ENCODE measurements at regions not wholly inside any gene's neighbourhood (a gene's known extent, or its start where the extent isn't known, plus 50 kb on each side); places are given as distances from the start of the nearest gene placed in this dataset.
"Not testable (repeated sequence)": the region's sequence is repeated elsewhere in the genome, so short reads cannot be mapped to it uniquely, and the experiment has no call there.

- DNase-seq (ENCODE audit: low spot score) = no peak
Observed at GRCh38 chr10:133020193-133020817, 67.4 kb upstream of the ADGRA1 start.

- DNase-seq (ENCODE audit: low spot score) = no peak
Observed at GRCh38 chr10:133019651-133020050, 68.1 kb upstream of the ADGRA1 start.

GRCh38 chr10:133019191-133019590 is 68.5 kb upstream of the ADGRA1 start:
- DNase-seq (ENCODE audit: low spot score) = no peak

DNA sequence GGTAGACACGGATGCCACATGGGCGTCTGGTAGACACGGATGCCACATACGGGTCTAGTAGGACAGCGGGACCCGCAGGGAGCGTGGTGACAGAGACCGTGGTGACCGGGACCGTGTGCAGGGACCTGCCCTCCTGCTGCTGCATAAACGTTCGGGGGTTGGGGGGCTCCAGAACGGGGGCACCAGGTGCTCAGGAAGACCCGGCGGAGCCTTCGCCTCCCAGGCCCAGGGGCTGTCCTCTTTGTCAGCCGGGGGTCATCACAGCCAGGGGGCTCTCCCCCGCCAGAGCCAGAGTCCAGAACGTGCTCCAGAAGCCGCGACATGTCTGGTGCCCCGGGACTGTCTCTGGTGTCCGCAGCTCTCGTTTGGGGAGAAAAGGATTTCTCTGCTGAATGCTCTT is 69.2 kb upstream of the ADGRA1 start:
- no peak for DNase-seq (ENCODE audit: low spot score)

DNA sequence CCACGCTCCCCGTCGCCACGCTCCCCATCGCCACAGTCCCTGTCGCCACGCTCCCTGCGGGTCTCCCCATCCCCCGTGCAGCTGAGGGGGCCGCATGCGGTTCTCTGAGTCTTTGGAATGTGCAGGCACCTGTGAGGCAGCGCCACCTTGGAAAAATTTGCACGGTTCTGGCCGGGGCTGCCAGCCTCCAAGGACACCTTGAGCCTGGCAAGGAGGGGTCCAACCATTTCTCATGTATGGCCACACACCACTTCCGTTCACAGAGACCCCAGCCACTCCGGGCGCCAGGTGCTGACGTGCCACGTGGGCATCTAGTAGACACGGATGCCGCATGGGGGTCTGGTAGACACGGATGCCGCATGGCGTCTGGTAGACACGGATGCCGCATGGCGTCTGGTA is 70.5 kb upstream of the ADGRA1 start:
- no peak for DNase-seq (ENCODE audit: low spot score)

DNA sequence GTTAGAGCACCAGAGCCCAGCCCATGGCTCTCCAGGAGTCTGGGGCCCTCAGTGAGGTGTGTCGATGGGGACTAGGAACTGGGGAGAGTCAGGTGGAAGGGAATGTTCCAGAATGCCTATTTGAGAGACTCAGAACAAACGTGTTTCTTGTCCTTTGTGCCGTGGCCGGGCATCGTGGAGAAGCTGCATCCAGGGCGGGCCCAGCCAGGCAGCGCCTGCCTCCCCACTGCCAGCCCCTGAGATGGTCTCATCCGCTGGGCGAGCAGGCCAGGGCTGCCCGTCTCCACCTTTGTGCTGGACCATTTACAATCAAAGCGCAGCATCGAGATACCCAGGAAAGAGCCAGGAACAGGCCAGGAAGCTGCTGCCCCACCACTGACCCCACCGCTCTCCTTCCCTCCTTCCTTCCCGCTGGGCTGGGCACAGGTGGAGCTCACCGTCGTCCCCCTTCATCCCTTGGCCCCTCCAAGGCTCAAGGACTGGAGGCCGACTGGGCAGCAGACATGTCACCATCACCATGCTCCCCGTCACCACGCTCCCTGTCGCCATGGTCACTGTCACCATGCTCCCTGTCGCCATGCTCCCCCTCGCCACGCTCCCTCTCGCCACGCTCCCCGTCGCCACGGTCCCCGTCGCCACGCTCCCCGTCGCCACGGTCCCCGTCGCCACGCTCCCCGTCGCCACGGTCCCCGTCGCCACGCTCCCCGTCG is 71.1 kb upstream of the ADGRA1 start:
- DNase-seq (ENCODE audit: low spot score) = no peak

DNA sequence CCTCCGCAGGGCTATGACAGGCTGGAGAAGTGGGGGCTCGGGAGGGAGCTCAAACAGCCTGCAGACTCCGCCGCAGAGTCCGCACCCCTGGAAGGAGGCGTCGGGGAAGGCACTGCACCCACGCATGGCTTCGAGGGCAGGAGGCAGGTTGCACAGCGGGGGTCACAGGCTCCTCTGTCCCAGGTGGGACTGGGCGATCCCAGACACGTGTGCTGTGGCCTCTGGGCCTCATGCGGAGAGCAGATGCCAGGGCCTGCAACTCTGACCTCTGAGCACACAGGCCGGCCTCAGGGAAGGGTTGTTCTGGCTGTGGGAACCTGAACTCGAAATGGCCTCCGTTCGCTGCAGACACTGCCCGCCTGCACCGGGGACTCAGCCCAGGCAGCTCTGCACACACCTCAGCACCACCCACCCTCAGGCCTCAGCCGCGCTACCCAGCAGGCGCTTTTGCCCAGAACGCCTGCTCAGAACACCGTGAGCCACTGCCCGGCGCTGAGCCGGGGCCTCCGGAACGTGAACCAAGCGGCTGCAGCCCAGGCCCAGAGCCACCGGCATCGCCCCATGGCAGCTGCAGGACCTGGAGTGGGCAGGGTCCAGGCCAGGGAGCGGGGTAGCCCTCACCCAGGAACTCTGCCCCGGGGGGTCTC is 71.8 kb upstream of the ADGRA1 start:
- no peak for DNase-seq (ENCODE audit: low spot score)

GRCh38 chr10:133015321-133015720 is 72.4 kb upstream of the ADGRA1 start:
- DNase-seq (ENCODE audit: low spot score) = no peak

- no peak for DNase-seq (ENCODE audit: low spot score)
Observed at GRCh38 chr10:133014416-133015210, 72.2 kb upstream of the CFAP46 start.

DNA sequence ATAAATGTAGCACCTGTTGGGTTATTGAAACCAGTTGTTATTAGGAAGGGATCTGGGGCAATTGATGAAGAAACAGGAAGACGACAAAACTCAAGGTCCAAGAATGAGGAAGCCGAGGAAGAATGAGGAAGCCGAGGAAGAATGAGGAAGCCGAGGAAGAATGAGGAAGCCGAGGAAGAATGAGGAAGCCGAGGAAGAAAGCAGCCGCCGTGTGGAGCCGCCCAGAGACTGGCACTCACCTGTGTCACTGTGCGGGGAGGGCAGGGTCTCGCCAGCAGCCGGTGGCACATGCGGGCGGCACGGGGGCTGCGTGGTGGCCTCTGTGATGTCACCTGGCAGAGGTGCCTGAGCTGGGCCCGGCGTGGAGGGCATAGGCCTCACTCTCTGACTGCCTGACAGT is 71.1 kb upstream of the CFAP46 start:
- DNase-seq (ENCODE audit: low spot score) = no peak

DNA sequence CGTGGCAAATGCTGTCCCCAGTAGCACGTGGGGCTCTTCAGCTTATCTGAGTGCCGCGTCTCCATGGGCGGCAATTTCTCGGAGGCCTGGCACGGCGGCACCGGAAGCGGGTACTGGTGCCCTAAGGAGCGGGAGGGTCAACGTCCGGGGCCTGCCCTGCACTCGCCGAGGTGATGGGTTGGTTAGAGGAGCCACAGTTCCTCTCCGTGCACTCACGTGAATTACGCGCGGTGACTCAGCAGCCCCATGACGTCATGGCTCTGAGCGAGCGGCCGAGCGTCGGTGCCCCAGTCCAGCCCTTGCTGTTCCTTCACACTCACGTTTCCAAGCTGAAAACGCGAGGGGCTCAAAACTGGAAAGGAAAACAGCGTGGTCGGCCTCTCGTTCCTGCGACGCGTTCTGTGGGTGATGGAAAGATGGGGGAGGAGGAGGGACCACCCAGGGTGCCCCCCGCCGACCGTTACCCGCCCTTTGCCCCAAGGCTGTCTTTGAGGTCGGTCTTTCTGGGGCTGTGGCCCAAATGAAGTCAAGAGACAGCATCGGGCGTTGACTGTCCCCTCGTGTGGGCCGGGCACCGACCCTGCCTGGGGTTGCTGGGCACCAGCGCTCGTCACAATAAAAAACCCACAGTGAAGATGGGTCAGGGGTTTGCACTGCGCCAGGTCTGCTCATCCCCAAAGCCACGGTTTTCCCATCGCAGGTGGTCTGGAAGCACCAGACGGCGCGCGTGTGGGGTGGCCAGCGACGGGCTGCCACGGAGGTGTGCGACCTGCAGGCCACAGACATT is 70.4 kb upstream of the CFAP46 start:
- DNase-seq (ENCODE audit: low spot score) = no peak

DNA sequence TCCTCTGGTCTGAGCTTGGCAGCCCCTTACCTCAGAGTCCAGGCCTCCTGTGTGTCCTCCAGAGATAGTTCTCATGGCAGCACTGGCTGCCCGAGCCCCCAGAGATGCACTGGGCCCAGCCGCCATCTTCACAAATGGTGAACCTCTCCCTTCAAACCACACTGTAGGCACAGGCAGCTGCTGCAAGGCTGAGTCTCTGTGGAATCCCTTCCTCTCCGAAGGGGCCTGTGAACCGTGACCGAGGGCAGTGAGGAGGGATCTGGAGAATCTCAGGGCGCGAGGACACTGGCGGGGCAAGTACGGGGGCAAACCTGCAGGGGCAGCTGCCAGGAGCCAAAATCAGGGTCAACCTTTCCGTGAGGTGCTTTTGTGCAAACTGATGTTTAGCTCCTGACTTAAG is 69.5 kb upstream of the CFAP46 start:
- DNase-seq (ENCODE audit: low spot score) = no peak

DNA sequence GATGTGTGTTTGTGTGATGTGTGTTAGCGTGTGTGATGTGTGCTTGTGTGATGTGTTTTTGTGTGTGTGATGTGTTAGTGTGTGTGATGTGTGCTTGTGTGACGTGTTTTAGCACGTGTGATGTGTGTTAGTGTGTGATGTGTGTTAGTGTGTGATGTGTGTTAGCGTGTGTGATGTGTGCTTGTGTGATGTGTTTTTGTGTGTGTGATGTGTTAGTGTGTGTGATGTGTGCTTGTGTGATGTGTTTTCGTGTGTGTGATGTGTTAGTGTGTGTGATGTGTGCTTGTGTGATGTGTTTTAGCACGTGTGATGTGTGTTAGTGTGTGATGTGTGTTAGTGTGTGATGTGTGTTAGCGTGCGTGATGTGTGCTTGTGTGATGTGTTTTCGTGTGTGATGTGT is 69.0 kb upstream of the CFAP46 start:
- DNase-seq (ENCODE audit: low spot score) = not testable (repeated sequence)

DNA sequence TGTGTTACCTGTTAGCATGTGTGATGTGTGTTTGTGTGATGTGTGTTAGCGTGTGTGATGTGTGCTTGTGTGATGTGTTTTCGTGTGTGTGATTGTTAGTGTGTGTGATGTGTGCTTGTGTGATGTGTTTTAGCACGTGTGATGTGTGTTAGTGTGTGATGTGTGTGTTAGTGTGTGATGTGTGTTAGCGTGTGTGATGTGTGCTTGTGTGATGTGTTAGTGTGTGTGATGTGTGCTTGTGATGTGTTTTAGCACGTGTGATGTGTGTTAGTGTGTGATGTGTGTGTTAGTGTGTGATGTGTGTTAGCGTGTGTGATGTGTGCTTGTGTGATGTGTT is 68.4 kb upstream of the CFAP46 start:
- DNase-seq (ENCODE audit: low spot score) = not testable (repeated sequence)

GRCh38 chr10:133010095-133010842 is 67.9 kb upstream of the CFAP46 start:
- DNase-seq (ENCODE audit: low spot score) = no peak

DNA sequence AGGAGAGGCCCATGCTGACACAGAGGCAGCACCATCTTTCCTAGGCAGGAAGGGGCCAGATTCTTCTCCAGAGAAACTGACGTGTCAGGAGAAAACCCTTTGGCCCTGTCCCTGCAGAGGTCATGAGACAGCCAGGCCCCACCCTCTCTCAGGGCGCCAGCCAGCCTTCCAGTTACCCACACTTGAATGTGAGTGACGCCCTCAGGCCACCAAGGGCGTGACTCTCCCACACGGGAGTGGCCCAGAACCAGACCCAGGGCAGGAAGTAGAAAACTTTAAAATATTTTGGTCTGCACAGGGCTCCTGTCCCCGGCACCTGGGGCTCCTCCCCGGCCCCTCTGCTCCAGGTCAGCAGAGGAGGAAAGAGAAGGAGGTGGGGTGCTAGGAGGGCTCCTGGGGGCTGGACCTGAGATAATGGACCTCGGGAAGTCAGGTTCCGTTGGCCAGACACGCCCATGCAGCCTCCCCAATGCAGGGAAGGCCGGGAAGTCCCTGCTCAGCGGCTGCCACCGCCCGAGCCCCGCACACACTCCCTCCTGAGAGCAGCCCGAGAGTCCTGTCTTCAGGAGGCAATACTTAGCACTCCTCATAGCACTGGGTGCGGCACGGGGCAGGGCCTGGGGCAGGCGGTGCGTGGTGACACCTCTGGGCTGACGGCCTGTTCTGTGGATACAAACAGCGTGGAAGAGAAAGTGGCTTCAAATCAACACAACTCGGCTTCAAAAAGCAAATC is 67.0 kb upstream of the CFAP46 start:
- DNase-seq (ENCODE audit: low spot score) = peak; percentile 13

- no peak for DNase-seq (ENCODE audit: low spot score)
Observed at GRCh38 chr10:133008736-133009135, 66.4 kb upstream of the CFAP46 start.

- no peak for DNase-seq (ENCODE audit: low spot score)
Observed at GRCh38 chr10:133008196-133008595, 65.8 kb upstream of the CFAP46 start.

DNA sequence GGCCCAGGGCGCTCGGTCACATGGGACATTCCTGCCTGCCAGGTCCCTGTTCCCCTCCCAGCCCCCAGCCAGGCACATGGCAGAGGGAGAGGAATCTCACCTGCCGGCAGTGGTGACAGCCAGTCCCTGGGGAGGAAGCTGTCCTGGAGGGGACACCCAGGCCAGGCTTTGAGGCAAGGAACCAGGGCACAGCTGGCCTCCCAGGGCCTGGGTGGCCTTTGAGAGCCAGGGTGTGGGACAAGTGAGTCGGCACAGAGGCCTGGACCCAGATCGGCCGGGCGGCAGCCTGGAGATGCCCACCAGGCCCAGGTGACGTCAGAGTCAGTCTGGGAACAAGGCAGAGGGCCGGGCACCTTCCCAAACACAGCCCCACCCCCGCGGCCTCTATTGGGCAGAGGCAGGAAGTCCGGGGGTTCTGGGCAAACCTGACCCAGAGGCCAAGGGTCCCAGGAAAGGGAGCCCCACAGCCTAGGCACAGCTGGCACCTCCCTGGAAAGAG is 65.0 kb upstream of the CFAP46 start:
- no peak for DNase-seq (ENCODE audit: low spot score)

- DNase-seq (ENCODE audit: low spot score) = no peak
Observed at GRCh38 chr10:133006806-133007205, 64.4 kb upstream of the CFAP46 start.
